Stimulated activated CD4-positive, alpha-beta T cell treated with anti-CD3 and anti-CD28 coated beads, Interleukin-2, amount 100 ng/mL, for 4 hours (primary cell): ENCODE measurements at regions not wholly inside any gene's neighbourhood (a gene's known extent, or its start where the extent isn't known, plus 50 kb on each side); places are given as distances from the start of the nearest gene placed in this dataset.

Experiments
- DNase-seq: peaks from one replicate; pipeline ENCODE4 v3.0.0-alpha.2; 2020; ENCODE audit warnings: low read depth

DNA sequence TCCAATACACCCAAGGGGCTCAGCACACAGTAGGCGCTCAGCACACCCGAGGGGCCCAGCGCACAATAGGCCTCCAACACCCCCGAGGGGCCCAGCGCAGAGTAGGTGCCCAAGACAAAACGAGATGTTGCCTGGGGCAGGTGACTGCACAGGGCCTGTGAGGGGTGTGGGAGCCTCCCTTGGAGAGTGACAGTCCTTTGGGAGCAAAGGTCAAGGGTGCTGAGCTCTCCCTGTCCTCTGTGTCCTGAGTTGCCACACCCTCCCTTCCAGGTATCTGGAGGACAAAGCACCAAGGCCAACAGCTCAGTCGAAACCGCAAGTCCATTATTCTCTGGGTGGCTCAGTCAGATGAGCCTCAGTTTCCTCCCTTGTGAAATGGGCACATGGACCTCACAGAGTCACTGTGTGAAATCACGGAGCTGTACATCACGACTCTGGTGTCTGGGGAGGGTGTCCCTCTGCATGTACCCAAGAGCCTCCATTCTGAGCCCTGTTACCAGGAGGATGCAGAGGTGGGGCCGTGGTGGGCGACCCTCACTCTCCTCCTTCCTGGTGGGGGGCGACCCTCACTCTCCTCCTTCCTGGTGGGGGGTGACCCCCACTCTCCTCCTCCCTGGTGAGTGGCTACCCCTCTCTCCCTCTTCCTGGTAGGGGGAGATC is 81.3 kb downstream of the FOXL3 start:
- DNase-seq = no peak

DNA sequence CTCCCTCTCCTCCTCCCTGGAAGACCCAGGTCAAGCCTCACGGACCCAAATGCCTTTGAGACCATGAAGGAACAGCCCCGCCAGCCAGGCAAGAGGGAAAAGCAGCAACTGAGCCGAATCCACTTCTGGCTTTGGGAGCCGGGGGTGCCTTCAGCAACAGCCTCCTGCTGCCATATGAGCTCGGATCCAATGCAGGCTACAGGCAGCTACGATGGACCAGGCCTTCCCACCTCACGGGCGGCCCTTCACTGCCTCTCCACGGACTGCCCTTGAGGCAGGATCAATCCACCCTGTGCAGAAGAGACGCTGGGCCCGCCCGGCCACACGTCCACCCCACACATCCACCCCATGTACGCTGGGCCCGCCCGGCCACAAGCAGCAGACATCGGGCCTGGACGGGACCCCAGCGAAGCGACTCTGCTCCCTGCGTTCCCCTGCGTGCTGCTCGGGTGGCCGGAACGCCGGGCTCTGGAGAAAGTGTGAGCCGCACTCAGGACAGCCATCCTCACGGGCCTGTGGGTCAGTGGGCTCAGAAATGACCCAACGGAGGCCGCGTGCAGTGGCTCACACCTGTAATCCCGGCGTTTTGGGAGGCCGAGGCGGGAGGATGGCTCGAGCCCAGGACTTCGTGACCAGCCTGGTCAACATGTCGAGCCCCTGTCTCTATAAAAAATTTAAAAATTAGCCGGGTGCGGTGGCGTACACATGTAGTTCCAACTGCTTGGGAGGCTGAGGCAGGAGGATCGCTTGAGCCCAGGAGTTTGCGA is 82.0 kb downstream of the FOXL3 start:
- no peak for DNase-seq

DNA sequence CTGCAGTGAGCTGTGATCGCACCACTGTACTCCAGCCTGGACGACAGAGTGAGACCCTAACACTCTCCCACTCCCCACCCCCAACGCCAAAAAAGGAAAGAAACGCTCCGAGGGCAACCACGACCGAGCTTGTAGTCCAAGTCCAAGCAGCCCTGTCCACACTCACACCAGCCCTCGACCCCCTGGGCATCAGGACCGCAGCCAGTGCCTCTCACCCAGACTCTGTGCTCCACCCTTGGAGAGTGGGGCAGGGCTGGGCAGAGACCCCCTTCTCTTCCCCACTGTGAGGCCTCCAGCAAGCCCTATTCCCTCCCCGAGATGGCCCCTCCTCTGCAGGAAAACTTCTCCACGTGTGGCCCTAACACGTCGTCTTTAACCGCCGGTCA is 82.6 kb downstream of the FOXL3 start:
- no peak for DNase-seq

DNA sequence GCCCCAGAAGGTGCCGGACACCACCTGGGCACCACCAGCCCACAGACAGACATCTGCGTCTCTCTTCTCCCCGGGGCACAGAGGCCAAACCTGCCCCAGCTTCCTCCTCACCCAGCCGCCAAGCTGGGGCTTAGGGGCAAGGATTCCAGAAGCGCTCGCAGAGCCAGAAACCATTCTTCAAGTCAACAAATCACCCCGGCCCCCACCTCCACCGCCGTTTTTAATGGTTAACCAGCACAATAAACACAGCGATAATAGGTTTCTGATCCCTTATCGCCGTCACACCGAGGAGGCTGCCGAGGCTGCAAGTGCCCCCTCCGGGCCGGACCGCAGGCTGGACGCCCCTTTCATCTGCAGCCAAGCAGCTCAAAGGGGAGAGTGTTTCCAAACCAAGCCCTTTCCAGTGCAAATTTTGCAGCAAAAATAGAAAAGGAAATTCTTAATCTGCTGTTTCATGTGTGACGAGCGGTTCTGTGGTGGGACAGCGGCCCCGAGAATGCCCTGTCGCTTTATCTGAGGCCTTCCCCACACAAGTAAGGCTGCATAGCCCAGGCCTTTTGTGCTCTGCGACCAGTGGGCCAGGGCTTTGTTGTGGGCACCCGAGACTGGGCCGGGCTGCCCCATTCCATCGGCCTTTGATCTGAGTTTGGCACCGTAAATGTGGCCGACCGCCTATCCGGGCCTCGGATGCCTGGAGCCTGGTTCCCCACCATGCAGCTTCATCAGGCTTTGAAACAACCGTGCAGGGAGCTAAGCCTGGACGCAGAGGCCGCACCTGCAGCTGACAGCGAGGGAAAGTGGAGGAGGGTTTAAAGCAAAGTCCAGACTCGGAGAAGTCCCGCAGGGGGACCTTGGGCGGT is 83.2 kb downstream of the FOXL3 start:
- no peak for DNase-seq

DNA sequence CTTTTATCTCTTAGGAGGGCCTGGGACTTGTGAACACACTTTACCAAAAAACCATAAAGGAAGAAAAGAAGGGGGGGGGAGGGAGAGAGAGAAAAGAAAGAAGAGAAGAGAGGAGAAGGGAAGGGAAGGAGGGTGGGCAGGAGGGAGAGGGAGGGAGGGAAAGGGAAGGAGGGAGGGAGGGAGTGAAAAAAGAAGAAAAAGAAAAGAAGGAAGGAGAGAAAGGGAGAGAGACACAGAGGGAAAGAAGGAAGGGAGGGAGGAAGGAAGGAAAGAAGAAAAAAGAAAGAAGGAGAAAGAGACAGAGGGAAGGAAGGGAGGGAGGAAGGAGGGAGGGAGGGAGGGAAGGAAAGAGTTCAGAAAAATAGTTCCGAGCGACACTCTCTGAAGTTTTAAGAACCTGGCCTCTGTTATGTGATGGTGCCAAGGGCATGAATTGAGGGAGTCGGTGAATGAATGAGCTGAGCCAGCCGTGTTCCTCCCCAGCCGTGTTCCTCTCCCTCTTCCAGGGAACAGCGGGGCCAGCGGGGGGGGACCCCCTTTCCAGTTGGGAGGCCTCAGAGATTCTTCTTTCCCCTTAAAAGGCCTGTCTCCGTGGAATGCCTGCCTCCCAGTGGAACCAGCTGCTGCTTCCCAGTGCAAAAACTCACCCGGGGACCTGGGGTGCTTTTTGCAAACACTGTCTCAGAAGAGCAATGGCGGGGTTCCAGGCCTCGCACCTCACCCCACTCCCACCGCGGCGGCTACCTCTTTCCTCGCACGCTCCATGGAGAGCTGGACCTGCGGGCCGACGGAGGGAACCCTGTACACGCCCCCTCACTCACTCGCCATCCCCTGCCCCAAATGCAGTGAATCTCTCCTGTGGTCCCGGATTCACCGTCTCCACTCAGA is 84.1 kb downstream of the FOXL3 start:
- DNase-seq = no peak

DNA sequence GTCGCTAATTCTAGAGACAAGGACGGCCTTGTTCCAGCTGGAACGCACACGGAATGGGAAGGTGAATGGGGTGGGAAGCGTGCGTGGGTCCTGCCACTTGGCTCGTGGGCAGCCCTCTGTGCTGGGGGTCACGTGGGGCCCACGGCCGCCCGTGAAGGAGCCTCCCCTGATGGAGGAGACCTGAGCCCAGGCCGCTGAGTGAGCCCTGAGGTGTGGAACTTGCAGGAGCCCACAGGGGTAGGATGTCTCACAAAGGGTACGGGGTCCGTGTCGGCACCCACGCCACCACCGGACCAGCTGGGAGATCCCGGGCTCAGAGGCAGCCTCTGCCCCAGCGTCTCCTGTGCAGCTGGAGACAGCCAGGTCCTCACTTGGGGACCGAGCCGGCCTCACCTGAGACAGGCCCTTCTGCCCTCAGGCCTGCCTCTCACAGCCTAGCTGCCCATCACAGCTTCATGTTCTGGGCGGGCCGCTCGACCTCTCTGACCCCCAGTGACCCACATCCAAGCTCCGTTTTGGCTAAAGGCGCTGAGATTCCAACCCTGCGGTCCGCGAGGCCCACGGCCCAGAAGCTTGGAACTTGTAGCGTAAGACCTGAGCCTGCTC is 84.8 kb downstream of the FOXL3 start:
- DNase-seq = no peak

DNA sequence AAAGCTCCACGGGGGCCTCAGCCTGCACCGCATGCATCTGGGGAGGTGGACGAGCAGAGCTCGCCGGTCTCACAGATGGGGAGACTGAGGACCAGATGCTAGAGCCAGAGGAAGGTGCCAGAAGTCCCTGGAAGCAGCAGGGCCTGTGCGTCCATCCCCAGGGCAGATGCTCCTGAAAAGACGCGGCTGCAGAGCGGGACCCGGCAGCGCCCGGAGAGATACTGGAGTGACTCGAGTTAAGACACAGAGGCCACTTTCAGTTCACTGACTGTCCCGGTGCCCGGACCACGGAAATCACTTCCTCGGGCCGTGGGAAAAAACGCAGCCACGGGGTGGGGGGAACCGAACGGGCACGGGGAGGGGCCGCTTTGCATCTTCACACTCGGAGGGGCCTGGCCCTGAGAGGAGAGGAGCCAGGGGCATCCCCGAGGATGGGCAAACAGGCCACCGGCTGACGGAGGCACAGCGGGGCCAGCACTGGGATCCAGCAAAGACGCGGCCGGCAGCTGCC is 85.4 kb downstream of the FOXL3 start:
- no peak for DNase-seq

DNA sequence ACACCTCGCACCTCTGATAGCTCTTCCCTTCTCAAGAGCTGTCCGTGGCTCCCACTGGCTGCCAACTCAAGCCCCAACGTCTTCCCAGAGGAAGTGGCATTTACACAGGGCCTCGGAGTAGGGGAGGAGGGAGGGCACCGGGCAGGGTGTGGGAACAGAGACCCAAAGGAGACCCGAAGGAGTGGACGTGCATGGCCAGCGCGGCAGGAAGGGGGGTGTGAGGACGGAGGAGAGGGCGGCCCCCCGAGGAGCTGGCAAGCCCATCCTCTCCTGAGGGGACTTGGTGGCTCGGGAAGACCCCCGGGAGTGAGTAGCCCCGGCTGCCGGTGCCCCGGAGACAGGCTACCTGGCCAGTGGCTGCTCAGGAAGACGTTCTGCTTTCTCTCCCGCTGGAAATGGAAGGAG is 85.9 kb downstream of the FOXL3 start:
- DNase-seq = no peak

DNA sequence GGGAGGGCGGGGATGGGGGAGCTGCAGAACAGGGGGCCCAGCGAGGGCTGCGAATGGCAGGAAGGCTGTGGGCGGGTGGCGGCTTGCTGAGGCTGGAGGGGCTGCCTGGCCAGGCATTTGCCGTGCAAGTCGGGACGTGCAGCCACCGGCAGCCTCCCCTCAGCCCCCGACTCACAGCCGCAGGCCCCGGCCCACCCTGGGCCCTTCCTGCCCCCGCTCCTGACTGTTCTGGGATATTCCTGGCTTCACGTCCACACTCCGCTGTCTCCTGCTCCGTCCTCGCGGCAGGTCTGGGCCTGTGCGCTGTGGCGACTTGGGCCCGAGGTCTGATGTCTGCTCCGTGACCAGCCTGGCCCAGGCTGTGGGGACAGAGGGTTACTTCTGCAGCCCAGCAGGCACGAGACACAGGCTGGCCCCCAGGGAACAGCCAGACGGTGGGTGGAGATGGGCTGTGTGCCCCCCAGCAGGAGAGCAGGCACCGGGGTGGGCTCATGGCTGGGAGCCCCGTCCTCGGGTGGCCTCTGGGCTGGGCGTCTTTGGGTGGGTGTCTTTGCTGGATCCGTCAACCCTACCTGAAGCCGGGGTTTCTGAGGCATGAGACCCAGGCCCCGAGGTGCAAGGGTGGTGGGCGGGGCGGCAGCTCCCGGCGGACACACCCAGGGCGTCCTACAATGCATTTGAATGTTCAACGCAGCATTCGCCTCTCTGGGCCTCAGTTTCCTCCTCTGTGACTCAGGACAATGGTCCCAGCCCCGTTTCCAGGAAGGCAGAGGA is 86.5 kb downstream of the FOXL3 start:
- DNase-seq = no peak

DNA sequence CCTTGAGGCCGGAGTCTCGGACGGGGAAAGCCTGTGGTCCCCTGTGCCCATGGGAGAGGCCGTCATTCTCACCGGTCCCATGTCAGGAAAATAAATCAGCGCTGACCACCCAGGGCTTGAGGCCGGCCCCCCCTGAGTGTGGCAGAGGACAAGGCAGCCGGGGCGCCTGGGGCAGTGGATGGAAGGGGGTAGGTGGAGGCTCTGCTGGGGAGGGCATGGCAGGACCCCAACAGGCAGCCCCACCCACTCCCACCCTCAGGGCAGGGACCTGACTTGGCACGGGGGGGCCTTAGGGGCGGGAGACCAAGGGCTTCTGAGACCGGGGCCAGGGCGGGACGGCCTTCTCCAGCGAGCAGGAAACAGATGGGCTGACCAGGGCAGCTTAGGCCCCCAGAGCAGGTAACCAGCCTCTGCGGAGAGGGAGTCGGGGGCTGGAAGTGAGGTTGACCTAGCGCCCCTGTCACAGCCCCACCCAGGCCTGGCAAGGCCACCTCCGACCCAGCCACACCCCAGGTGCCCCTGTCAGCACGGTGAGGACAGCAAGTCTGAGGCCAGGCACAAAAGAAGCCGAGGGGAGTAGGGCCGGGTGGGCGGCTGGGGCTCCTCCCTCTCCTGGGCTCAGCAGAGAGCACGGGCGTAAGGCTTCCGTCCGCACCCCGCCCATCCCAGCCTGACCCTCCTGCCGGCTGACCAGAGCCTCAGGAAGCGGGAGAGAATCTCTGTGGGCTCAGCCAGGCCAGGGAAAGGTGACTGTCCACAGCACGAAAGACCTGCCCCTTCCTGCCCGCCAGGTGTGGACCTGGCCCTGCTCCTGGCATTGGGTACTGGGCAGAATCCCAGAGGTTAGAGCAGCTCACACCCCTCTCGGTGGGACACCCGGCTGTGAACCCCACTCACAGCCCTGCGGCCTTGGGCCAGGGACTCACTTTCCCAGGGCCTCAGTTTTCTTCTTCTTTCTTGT is 87.4 kb downstream of the FOXL3 start:
- DNase-seq = no peak

DNA sequence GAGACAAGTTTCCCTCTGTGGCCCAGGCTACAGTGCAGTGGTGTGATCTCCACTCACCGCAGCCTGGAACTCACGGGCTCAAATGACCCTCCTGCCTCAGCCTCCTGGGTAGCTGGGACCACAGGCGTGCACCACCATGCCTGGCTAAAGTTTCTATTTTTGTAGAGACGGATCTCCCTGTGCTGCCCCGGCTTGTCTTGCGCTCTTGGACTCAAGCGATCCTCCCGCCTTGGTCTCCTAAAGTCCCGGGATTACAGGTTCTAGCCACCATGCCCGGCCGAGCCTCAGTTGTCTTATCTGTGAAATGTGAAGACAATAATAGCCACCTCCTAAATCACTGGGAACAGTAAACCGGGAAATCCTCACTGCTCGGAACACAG is 88.1 kb downstream of the FOXL3 start:
- no peak for DNase-seq

DNA sequence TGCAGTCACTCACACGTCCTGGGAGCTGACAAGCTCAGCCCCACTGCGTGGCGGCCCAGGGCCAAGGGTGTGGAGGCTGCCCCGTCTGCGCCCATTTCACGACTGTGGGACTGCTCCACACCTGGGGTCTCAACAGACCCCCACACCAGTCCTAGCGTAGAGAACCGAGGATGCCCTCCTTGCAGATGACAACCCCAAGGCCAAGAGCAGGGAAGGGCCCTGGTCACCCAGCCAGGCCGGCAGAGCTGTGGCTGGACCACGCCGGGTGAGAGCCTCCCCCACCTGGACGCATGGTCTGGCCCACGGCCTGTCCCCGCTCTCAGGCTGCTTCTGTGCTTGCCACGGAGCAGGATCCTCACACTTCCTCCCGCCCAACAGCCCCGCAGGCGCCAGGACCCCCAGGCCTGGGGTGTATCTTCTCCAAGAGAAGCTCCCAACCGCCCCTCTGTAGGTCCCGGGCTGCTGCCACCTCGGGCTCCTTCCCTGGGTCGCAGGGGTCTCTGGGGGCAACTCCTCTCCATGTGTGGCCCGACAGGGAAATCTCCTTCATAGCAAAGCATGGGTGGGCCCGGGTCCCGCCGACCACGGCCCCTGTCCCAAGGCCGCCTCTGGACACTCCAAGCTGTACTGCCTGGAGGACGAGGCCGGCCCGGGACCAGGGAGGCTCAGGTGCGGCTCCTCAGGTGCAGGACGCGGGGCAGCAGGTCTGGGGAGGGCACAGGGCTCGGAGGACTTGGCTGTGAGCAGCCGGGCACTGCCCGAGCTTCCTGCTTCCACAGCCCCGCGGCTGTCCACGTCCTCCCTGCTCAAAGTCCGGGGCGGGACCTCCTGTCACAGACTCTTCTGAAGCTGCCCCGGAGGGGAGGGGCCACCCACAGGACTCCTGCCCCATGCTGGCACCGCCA is 88.8 kb downstream of the FOXL3 start:
- DNase-seq = no peak

DNA sequence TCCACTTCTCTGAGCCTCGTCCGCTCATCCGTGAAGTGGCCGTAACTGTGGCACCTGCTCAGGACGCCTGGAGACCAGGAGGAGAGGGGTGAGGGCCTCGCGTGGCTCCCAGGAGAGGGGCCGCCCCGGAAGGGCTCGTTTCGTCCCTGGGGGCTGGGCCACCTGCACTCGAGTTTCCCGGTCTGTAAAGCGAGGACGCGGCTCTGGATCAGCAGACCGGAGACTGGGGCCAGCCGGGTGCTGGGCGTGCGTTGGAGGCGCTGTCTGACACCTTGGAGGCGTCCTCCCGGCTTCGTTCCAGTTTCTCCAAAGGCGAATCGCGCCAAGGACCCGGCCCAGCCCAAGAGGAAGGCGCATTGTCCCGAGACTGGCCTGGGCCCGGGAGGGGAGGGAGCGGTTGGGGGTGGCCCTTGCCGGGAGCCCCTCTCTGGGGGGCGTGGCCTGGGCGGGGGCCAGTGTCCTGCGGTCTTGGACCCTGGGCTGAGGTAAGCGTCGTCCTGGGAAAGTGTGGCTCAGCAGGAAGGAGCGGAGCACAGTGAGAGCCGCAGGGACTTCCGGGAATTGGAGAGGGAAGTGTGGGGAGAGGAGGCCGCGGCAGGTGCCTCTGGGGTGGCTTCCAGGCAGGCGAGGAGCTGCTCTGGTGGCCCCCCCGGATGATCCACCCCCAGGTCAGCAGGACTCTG is 89.6 kb downstream of the FOXL3 start:
- DNase-seq = no peak

DNA sequence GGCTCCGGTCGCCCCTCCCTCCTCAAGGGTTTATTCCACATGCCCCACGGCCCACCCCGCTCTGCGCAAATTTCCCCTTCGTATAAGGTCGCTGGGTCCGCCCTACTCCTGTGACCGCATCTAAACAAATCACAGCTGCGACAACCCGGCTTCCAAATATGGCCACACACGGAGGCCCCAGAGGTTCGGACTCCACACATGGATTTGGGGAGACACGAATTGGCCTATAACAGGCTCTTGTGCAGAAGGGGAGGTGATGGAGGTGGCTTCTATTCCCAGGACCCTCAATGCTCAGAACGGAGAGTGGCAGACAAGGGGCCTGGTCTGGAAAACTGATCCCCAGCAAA is 90.1 kb downstream of the FOXL3 start:
- DNase-seq = no peak

DNA sequence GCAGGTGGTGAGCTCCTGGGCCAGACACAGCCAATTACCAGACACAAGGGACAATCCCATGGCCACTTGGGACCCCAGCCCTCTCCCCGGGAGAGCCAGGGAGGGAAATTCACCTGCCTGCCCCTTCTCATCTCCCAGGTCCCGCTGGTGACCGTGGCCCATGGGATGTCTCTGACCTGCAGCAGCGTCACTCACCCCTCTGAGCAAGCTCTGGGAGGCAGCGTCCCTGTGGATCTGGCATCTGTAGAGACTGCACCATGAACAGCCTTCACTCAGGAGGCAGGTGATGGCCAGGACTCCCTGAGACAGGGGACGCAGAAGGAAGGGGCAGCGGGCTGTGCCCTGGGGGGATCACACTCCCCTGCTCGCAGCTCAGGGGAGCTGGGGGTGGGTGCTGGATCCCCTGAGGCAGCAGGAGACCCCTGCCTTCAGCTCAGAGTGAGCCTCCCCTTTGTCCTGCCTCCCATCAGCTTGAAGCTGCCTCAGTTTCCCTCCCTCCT is 90.8 kb downstream of the FOXL3 start:
- DNase-seq = no peak

DNA sequence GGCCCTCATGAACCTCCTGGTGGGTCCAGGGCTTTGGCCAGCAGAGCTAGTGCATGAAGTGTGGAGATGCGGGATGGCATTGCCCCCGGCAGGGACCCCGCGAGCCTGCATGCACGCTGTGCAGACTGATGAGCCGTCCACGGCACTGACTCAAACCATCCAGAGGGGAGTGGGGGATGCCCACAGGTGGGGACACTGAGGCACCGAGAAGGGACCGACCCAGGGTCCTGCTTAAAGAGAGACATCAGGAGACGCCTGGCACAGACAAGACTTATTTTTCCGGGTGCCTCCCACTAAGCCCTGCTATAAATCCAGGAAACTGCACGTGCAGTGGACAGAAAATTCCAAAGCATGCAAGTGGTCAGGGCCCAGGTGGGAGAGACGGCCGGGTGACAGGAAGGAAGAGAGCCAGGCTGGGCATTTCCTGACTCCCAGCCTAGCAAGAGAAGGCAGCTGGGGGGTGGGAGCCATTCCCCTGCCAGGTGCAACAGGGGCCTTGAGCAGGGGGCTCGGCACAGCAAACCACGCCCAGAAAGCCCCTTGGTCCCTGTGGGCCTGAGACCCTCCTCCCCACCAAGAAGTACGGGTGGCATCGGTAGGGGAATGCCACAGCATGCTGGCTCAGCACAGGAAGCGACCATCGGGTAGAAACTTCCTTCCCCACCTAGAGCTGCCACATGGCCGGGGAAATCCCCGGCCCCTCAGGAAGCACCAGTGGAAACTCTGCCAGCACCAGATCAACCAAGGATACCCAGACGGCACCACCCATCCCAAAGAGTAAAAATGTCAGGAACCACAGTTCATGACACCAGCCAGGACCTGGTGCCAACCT is 91.5 kb downstream of the FOXL3 start:
- peak; percentile 59 for DNase-seq

DNA sequence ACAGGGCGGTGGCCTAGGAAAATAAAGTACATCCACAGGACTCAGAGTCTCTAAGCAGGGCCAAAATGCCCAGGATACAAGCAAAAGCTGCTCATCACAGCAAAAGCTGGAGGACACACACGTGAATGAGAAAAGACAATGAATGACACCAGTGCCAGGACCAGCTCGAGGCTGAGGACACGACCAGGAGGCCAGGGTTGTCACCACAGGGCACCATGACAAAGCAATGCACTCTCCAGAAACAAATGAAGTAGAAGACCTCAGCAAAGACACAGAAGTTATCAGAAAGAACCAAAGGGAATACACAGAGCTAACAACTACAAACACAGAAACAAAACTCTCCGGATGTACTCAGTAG is 92.1 kb downstream of the FOXL3 start:
- no peak for DNase-seq
